ENCODE measurements at regions not wholly inside any gene's neighbourhood (a gene's known extent, or its start where the extent isn't known, plus 50 kb on each side); places are given as distances from the start of the nearest gene placed in this dataset.

DNA sequence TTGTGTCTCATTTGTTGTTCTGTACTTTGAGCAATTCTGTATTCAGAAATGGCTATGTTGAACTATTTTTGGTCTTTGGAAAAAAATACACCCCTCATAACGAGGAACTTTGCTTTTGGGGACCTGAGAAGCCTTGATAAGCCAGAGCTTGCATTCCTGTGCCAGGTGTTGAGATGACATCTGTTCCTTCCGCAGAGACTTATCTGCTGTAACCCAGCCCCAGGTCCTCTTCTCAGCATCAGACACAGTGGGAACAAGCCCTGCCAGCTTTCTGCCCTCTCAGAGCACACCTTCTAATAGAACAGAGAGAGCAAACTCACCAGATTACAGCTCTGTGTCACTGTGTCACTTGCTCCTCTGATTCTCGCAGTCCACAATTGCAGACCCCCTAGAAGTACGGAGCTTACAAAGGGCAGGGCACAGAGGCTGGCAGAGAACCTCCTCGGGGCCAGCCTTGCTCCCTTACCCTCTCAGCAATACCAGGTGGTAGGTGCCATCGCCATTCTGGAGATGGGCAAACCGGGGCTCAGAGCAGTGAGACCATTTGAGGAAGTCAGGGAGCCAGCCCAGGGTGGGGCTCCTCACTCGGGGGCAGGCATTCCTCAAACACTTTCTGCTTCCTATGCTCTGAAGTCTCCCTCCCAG lies 97.4 kb downstream of the DDX1 start:
- 59% methylated on average over 8 of the region's 8 CpGs for WGBS (ENCODE audit: insufficient coverage)
- Histone ChIP-seq H3K36me3 (ENCODE audit: control insufficient read depth, insufficient read depth, low read length) (no peaks in the 10 kb centered on the region), H3K27ac (ENCODE audit: low read length) (no peak overlapping the region), H3K4me1 (ENCODE audit: control insufficient read depth, insufficient read depth, low read length) (no peaks in the 10 kb centered on the region), H3K27me3 (ENCODE audit: control insufficient read depth, insufficient read depth, low read length) (no peaks in the 10 kb centered on the region), H3K9me3 (ENCODE audit: control insufficient read depth, insufficient read depth, low read length) (no peaks in the 10 kb centered on the region), H3K4me3 (ENCODE audit: low read length) (no peak overlapping the region)
- intact Hi-C loops (cut with micrococcal nuclease): no loop called here
- TF ChIP-seq, protein P1, sequence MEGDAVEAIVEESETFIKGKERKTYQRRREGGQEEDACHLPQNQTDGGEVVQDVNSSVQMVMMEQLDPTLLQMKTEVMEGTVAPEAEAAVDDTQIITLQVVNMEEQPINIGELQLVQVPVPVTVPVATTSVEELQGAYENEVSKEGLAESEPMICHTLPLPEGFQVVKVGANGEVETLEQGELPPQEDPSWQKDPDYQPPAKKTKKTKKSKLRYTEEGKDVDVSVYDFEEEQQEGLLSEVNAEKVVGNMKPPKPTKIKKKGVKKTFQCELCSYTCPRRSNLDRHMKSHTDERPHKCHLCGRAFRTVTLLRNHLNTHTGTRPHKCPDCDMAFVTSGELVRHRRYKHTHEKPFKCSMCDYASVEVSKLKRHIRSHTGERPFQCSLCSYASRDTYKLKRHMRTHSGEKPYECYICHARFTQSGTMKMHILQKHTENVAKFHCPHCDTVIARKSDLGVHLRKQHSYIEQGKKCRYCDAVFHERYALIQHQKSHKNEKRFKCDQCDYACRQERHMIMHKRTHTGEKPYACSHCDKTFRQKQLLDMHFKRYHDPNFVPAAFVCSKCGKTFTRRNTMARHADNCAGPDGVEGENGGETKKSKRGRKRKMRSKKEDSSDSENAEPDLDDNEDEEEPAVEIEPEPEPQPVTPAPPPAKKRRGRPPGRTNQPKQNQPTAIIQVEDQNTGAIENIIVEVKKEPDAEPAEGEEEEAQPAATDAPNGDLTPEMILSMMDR (IDR thresholded peaks at IDR 0.05): no peak
- no peaks in the 10 kb centered on the region for H3K27me3 Mint-ChIP-seq (ENCODE audit: low read depth in 2 of 2)
- no peak overlapping the region for H3K27ac Mint-ChIP-seq
- DNase-seq (no peak), ATAC-seq (no peak)
- H3K9me3 Mint-ChIP-seq: no peaks in the 10 kb centered on the region
- H3K4me3 Mint-ChIP-seq: no peak overlapping the region
- no peaks in the 10 kb centered on the region for H3K4me1 Mint-ChIP-seq
- no peaks in the 10 kb centered on the region for H3K36me3 Mint-ChIP-seq

DNA sequence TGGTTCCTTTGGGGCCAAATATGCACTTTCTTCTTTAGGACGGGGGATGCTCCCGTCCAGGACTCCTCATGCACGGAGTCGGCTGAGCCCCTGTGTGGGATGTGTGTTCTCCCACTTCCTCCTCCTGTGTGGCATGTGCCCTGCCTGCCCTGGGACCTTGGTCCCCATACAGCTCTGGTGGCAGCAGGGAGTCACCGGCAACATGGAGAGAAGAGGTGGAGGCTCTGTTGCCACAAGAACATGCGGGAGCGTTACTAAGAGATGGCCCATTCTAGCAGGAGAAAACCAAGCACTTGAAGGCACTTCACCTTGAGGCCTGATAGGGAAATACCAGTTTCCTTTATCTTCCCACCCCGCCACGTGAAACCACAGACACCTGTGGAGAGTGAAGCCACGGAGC lies 98.0 kb downstream of the DDX1 start:
- Mint-ChIP-seq H3K4me3 (no peak overlapping the region), H3K27ac (no peak overlapping the region), H3K9me3 (no peaks in the 10 kb centered on the region), H3K4me1 (no peaks in the 10 kb centered on the region), H3K27me3 (ENCODE audit: low read depth in 2 of 2) (no peaks in the 10 kb centered on the region), H3K36me3 (no peaks in the 10 kb centered on the region)
- H3K4me1 ChIP-seq (ENCODE audit: control insufficient read depth, insufficient read depth, low read length): no peaks in the 10 kb centered on the region
- no peaks in the 10 kb centered on the region for H3K36me3 ChIP-seq (ENCODE audit: control insufficient read depth, insufficient read depth, low read length)
- H3K9me3 ChIP-seq (ENCODE audit: control insufficient read depth, insufficient read depth, low read length): no peaks in the 10 kb centered on the region
- no peak overlapping the region for H3K4me3 ChIP-seq (ENCODE audit: low read length)
- DNase-seq (no peak), ATAC-seq (no peak)
- WGBS (ENCODE audit: insufficient coverage): 75% methylated on average over 10 of the region's 10 CpGs
- TF ChIP-seq, protein P1 (IDR thresholded peaks at IDR 0.05): no peak
- no peaks in the 10 kb centered on the region for H3K27me3 ChIP-seq (ENCODE audit: control insufficient read depth, insufficient read depth, low read length)
- H3K27ac ChIP-seq (ENCODE audit: low read length): no peak overlapping the region
- intact Hi-C loops (cut with micrococcal nuclease): no loop called here

DNA sequence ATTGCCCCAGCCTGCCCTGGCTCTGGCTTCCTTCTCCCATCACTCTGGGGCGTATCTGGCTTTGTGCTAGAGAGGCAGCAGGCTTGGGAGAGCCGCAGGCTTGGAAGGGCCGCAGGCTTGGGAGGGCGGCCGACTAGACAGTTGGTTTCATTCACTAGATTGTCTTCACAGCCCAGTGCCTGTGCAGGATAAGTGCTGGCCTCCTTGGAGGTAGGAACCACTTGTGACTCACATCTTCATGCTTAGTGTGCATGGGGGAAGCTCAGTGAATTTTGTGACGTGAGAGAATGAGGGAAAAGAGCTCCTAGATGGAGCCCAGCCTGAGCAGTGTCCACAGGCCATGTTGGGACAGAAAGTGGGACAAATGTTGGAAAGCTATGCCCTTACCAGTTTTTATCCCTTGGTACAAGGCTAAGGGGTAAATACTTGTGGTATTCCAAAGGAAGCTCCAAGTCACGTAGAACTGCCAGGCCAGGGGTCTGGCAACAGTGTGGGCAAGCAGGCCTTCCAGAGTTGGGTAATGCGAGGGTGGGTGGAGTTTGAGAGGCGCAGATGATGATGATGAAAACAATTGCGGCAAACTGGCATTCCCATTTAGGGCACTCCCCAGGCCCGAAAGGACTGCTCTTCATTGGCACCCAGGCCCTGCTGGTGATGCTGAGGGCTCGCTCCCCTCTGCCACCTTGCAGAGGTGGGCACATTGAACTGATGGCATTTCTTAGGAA lies 100.1 kb downstream of the DDX1 start:
- ATAC-seq (no peak), DNase-seq (no peak)
- Histone ChIP-seq H3K27me3 (ENCODE audit: control insufficient read depth, insufficient read depth, low read length) (no peaks in the 10 kb centered on the region), H3K4me1 (ENCODE audit: control insufficient read depth, insufficient read depth, low read length) (no peaks in the 10 kb centered on the region), H3K4me3 (ENCODE audit: low read length) (no peak overlapping the region), H3K27ac (ENCODE audit: low read length) (no peak overlapping the region), H3K9me3 (ENCODE audit: control insufficient read depth, insufficient read depth, low read length) (no peaks in the 10 kb centered on the region), H3K36me3 (ENCODE audit: control insufficient read depth, insufficient read depth, low read length) (no peaks in the 10 kb centered on the region)
- Mint-ChIP-seq H3K9me3 (no peaks in the 10 kb centered on the region), H3K4me1 (no peaks in the 10 kb centered on the region), H3K4me3 (no peak overlapping the region), H3K27me3 (ENCODE audit: low read depth in 2 of 2) (no peaks in the 10 kb centered on the region), H3K36me3 (no peaks in the 10 kb centered on the region), H3K27ac (no peak overlapping the region)
- WGBS (ENCODE audit: insufficient coverage): 86% methylated on average over 12 of the region's 12 CpGs
- TF ChIP-seq, protein P1 (IDR thresholded peaks at IDR 0.05): no peak
- intact Hi-C loops (cut with micrococcal nuclease): no loop called here
